ENCODE measurements at regions not wholly inside any gene's neighbourhood (a gene's known extent, or its start where the extent isn't known, plus 50 kb on each side); places are given as distances from the start of the nearest gene placed in this dataset.

DNA sequence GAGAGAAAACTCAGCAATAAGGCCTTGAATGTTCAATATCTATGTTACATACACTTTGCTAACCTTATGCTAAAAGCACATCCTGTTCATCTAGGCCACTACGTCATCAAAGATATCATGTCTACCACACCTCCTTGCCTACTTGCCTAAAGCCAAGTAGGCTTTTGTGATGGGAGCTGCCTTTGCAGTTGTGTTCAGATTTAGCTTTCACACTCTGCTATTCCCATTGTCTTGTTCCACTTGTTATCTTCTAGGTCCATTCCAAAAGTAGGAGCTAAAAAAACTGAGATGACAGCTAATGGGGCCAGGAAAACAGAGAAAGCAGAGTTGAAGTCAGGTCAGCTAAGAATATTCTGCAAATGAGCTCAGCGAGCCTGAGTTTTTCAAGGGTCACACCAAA is 153.6 kb upstream of the EDNRA start:
- no peak overlapping the region for H3K4me2 ChIP-seq (ENCODE audit: insufficient read depth, low read length)
- CTCF ChIA-PET (ENCODE audit: low intra/inter-chr PET ratio), result no interaction called here
- H4K20me1 ChIP-seq (replicated peaks; ENCODE audit: control insufficient read depth, insufficient read depth, low read length), result no peaks in the 10 kb centered on the region
- no peak overlapping the region for H2AFZ ChIP-seq (ENCODE audit: low read depth, low read length)
- H3K27me3 ChIP-seq (ENCODE audit: control insufficient read depth in 2 of 2, insufficient read depth in 2 of 2, low read length in 2 of 2), result no peaks in the 10 kb centered on the region
- no peak for FAIRE-seq
- no peaks in the 10 kb centered on the region for H3K79me2 ChIP-seq (ENCODE audit: control insufficient read depth, insufficient read depth, low read length)
- no peaks in the 10 kb centered on the region for H3K9me1 ChIP-seq (ENCODE audit: control insufficient read depth, insufficient read depth, low read length)
- BruUV-seq (replicated peaks), result no TSS peak
- H3K36me3 ChIP-seq (ENCODE audit: control insufficient read depth, insufficient read depth, low read length), result no peaks in the 10 kb centered on the region
- DNase-seq (ENCODE audit: extremely low read depth in 1 of 4, low spot score in 3 of 4), result no peak
- H3K9ac ChIP-seq (ENCODE audit: insufficient read depth in 1 of 2, low read depth in 2 of 2, low read length in 2 of 2), result no peak overlapping the region
- intact Hi-C loops (cut with micrococcal nuclease) (no loop called here), in situ Hi-C loops (cut with MboI) (no loop called here)
- H3K4me1 ChIP-seq (replicated peaks in 1 of 2; ENCODE audit: control insufficient read depth in 2 of 2, insufficient read depth in 2 of 2, low read length in 2 of 2), result no peaks in the 10 kb centered on the region
- POLR2A ChIA-PET, result no interaction called here
- WGBS (ENCODE audit: insufficient coverage, low coverage, missing lambda C conversion rate), result 0% methylated on average over 2 of the region's 2 CpGs
- no peak overlapping the region for H3K27ac ChIP-seq (ENCODE audit: extremely low read depth, low read depth, low read length)
- ATAC-seq, result no peak
- H3K9me3 ChIP-seq (replicated peaks; ENCODE audit: control insufficient read depth, insufficient read depth, low read depth, low read length), result no peaks in the 10 kb centered on the region
- no peak overlapping the region for H3K4me3 ChIP-seq
- TF ChIP-seq CBFA2T3 (IDR thresholded peaks at IDR 0.05) (no peak), RCOR1 (IDR thresholded peaks at IDR 0.05; ENCODE audit: borderline replicate concordance in 1 of 2, low read depth in 2 of 2, low read length in 2 of 2) (no peak), CEBPB (tag; IDR thresholded peaks at IDR 0.05) (no peak), BHLHE40 (IDR thresholded peaks at IDR 0.05; ENCODE audit: low read length) (no peak), ZSCAN29 (IDR thresholded peaks at IDR 0.05) (no peak), ZNF584 (CRISPR knock-in tag; IDR thresholded peaks at IDR 0.05; ENCODE audit: low read depth) (no peak)
- TF ChIP-seq, protein P1, sequence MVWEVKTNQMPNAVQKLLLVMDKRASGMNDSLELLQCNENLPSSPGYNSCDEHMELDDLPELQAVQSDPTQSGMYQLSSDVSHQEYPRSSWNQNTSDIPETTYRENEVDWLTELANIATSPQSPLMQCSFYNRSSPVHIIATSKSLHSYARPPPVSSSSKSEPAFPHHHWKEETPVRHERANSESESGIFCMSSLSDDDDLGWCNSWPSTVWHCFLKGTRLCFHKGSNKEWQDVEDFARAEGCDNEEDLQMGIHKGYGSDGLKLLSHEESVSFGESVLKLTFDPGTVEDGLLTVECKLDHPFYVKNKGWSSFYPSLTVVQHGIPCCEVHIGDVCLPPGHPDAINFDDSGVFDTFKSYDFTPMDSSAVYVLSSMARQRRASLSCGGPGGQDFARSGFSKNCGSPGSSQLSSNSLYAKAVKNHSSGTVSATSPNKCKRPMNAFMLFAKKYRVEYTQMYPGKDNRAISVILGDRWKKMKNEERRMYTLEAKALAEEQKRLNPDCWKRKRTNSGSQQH (CRISPR knock-in tag; IDR thresholded peaks at IDR 0.05), result no peak
- TF ChIP-seq, protein P2, sequence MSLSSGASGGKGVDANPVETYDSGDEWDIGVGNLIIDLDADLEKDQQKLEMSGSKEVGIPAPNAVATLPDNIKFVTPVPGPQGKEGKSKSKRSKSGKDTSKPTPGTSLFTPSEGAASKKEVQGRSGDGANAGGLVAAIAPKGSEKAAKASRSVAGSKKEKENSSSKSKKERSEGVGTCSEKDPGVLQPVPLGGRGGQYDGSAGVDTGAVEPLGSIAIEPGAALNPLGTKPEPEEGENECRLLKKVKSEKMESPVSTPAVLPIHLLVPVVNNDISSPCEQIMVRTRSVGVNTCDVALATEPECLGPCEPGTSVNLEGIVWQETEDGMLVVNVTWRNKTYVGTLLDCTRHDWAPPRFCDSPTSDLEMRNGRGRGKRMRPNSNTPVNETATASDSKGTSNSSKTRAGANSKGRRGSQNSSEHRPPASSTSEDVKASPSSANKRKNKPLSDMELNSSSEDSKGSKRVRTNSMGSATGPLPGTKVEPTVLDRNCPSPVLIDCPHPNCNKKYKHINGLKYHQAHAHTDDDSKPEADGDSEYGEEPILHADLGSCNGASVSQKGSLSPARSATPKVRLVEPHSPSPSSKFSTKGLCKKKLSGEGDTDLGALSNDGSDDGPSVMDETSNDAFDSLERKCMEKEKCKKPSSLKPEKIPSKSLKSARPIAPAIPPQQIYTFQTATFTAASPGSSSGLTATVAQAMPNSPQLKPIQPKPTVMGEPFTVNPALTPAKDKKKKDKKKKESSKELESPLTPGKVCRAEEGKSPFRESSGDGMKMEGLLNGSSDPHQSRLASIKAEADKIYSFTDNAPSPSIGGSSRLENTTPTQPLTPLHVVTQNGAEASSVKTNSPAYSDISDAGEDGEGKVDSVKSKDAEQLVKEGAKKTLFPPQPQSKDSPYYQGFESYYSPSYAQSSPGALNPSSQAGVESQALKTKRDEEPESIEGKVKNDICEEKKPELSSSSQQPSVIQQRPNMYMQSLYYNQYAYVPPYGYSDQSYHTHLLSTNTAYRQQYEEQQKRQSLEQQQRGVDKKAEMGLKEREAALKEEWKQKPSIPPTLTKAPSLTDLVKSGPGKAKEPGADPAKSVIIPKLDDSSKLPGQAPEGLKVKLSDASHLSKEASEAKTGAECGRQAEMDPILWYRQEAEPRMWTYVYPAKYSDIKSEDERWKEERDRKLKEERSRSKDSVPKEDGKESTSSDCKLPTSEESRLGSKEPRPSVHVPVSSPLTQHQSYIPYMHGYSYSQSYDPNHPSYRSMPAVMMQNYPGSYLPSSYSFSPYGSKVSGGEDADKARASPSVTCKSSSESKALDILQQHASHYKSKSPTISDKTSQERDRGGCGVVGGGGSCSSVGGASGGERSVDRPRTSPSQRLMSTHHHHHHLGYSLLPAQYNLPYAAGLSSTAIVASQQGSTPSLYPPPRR (CRISPR knock-in tag; IDR thresholded peaks at IDR 0.05; ENCODE audit: borderline replicate concordance), result no peak
- TF ChIP-seq, protein P3, sequence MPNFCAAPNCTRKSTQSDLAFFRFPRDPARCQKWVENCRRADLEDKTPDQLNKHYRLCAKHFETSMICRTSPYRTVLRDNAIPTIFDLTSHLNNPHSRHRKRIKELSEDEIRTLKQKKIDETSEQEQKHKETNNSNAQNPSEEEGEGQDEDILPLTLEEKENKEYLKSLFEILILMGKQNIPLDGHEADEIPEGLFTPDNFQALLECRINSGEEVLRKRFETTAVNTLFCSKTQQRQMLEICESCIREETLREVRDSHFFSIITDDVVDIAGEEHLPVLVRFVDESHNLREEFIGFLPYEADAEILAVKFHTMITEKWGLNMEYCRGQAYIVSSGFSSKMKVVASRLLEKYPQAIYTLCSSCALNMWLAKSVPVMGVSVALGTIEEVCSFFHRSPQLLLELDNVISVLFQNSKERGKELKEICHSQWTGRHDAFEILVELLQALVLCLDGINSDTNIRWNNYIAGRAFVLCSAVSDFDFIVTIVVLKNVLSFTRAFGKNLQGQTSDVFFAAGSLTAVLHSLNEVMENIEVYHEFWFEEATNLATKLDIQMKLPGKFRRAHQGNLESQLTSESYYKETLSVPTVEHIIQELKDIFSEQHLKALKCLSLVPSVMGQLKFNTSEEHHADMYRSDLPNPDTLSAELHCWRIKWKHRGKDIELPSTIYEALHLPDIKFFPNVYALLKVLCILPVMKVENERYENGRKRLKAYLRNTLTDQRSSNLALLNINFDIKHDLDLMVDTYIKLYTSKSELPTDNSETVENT (CRISPR knock-in tag; IDR thresholded peaks at IDR 0.05), result no peak
- TF ChIP-seq, protein P4, sequence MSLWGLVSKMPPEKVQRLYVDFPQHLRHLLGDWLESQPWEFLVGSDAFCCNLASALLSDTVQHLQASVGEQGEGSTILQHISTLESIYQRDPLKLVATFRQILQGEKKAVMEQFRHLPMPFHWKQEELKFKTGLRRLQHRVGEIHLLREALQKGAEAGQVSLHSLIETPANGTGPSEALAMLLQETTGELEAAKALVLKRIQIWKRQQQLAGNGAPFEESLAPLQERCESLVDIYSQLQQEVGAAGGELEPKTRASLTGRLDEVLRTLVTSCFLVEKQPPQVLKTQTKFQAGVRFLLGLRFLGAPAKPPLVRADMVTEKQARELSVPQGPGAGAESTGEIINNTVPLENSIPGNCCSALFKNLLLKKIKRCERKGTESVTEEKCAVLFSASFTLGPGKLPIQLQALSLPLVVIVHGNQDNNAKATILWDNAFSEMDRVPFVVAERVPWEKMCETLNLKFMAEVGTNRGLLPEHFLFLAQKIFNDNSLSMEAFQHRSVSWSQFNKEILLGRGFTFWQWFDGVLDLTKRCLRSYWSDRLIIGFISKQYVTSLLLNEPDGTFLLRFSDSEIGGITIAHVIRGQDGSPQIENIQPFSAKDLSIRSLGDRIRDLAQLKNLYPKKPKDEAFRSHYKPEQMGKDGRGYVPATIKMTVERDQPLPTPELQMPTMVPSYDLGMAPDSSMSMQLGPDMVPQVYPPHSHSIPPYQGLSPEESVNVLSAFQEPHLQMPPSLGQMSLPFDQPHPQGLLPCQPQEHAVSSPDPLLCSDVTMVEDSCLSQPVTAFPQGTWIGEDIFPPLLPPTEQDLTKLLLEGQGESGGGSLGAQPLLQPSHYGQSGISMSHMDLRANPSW (CRISPR knock-in tag; IDR thresholded peaks at IDR 0.05), result no peak
- TF ChIP-seq, protein P5, sequence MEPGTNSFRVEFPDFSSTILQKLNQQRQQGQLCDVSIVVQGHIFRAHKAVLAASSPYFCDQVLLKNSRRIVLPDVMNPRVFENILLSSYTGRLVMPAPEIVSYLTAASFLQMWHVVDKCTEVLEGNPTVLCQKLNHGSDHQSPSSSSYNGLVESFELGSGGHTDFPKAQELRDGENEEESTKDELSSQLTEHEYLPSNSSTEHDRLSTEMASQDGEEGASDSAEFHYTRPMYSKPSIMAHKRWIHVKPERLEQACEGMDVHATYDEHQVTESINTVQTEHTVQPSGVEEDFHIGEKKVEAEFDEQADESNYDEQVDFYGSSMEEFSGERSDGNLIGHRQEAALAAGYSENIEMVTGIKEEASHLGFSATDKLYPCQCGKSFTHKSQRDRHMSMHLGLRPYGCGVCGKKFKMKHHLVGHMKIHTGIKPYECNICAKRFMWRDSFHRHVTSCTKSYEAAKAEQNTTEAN (CRISPR knock-in tag; IDR thresholded peaks at IDR 0.05), result no peak
